NCI-H1092 (cell line): ENCODE measurements at regions not wholly inside any gene's neighbourhood (a gene's known extent, or its start where the extent isn't known, plus 50 kb on each side); places are given as distances from the start of the nearest gene placed in this dataset.

ENCODE experiments used
- DNase-seq: peaks from one replicate; lab custom pipeline; 2025; lab: John Stamatoyannopoulos, UW

DNA sequence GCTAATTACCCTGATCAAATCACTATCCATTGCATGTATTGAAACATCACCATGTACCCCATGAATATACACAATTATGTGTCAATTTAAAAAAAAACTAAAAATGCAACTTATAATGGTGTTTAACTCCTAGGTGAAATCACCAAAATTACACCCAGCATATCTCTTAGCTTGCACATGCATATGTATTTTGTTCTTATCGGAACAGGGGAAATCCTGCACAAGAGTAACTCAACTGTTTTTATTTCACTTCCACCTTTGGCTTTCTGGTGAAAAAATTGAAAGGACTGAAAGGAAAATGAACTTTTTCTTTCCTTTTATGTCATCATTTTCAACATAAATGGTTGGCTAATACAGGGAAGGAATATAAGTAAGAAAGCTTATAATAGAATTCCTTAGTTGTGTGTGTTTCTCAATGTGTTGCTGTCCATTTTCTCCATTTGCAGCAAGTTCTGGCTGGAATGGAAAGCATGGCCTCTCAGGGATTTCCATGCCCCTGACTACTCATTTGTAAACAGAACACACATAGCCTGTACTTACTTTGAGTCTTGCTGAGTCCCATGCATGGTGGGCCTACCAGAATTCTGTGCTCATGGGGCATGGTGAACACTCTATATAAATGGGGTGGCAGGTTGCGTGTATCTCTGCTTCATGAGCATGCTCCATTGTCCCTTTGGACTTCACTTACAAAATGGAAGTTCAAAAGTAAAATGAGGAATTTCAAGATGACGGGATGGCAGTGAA, 462.0 kb downstream of the HS3ST3B1 start:
- DNase-seq = no peak

DNA sequence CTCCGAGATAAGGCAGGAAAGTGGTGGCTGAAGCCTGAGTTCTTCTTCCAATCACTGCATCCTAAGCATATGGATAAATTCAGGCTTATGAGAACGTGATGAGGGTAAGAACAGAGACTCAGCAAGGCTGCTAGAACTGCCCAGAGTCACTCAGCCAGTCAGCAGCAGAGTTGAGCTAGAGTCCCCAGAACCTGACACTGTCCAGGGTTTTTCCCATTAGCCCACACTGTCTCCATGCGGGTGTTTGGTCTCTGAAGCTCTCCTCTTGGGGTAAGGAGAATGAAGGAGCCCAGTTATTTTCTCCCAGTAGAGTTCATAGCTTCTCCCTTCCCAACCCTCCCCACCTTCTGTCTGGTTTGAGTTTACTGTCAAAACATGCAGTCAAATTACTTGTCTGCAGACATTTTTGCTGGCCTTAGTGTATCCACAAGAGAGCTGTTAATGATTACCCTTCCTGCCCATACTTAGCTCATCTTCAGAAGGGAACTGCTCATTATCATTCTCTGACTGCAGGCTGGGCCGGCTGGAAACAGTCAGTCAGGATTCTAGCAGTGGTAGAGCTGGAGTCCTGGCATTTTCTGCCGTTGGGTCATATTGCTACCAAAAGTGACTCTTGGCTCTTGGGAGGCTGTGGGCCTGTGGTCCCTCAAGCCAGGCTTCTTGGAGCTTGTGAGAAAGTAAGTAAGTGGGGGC, 460.0 kb downstream of the HS3ST3B1 start:
- DNase-seq = no peak

GRCh38 chr17:14760212-14760611, 459.3 kb downstream of the HS3ST3B1 start:
- no peak for DNase-seq

- no peak for DNase-seq
Observed at GRCh38 chr17:14759325-14759724, 458.4 kb downstream of the HS3ST3B1 start.

GRCh38 chr17:14756479-14756878, 455.6 kb downstream of the HS3ST3B1 start:
- DNase-seq = no peak

- no peak for DNase-seq
Observed at GRCh38 chr17:14755002-14755401, 454.1 kb downstream of the HS3ST3B1 start.

DNA sequence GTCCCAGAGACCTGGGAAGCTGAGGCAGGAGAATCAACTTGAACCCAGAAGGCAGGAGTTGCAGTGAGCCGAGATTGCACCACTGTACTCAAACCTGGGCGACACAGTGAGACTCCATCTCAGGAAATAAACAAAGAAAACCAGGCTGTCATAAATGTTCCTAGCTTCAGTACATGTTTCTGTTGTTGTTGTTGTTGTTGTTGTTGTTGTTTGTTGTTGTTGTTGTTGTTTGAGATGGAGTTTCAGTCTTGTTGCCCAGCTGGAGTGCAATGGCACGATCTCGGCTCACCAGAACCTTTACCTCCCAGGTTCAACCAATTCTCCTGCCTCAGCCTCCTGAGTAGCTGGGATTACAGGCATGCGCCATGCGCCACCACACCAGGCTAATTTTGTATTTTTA, 452.5 kb downstream of the HS3ST3B1 start:
- DNase-seq = no peak

DNA sequence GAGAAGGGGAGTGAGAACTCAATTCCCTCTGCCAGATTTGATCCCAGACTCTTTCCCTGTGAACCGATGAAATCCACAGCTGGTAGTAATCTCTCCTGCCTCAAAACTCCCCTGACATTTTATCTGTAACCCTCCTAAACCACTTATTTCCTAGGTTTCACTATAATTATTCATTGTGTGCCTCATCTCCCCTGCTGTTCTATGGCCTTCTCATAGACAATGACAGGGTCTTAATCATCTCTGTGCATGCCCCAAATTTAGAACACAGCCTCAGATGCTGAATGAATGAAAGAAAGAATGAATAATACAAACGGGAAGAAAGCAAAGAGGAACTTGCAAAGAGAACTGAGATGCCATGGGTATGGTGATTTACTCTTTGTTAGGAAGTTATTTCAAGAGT, 451.1 kb downstream of the HS3ST3B1 start:
- no peak for DNase-seq

GRCh38 chr17:14750866-14751265, 450.0 kb downstream of the HS3ST3B1 start:
- DNase-seq = no peak

- DNase-seq = no peak
Observed at GRCh38 chr17:14749269-14749668, 448.4 kb downstream of the HS3ST3B1 start.

DNA sequence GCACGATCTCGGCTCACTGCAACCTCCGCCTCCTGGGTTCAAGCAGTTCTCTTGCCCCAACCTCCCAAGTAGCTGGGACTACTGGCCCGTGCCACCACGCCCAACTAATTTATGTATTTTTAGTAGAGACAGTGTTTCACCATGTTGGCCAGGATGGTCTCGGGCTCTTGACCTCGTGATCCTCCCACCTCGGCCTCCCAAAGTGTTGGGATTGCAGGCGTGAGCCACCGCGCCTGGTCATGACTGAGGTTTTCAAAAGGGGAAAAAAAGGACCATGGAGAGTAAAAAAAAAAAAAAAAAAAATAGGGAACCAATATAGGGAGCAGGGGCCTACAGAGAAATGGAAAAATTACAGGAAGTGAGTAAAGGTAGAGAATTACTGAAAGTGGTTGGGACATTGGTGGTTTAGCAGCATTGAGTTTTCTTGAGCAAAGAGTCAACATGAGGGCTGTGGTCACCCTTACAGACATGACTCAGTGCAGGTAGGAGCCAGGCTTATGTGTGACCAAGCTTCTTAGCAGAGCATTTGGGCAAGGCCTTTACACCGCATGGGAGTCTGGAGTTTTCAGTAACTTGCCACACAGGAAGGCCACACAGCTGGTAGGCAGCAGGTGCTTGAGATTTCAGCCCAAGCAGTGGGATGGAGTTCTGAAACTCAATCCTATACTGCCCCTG, 447.3 kb downstream of the HS3ST3B1 start:
- DNase-seq = no peak

DNA sequence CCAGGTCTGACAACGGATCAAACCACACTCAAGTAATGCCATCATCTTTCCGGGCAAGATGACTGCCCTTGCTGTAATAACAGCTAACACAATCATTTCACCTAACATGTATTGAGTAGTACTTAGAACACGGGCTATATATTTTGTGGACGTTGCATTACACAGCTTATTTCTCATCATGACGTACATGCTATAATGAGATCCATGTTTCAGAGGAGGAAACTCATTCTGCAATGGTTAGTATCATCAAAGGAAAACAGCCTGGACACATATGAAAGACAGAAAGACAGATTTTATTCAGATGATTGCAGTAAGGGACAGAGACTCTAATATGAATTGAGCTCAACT, 446.7 kb downstream of the HS3ST3B1 start:
- no peak for DNase-seq

- DNase-seq = no peak
Observed at GRCh38 chr17:14746822-14747602, 446.1 kb downstream of the HS3ST3B1 start.

- DNase-seq = no peak
Observed at GRCh38 chr17:14745541-14745940, 444.7 kb downstream of the HS3ST3B1 start.

- DNase-seq = no peak
Observed at GRCh38 chr17:14744761-14745473, 444.0 kb downstream of the HS3ST3B1 start.

DNA sequence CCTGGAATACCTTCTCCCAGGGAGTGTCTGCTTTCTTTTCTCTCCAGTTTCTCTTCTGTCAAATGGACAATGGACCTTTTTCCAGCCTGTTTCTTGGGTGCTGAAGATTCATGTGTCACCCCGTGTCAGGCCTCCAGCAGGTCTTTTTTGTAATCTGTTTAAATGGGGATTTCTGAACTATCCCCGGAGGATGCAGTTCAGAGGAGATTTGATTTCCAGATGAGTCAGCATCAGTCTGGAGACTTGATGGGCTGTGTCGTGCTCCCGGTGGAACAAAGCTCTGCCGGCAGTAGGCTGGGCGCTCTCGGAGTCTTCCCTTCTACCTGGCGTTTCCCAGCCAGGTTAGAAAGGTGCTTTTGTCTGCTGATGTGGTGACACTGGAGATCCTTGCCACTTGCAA, 440.6 kb downstream of the HS3ST3B1 start:
- DNase-seq = no peak

DNA sequence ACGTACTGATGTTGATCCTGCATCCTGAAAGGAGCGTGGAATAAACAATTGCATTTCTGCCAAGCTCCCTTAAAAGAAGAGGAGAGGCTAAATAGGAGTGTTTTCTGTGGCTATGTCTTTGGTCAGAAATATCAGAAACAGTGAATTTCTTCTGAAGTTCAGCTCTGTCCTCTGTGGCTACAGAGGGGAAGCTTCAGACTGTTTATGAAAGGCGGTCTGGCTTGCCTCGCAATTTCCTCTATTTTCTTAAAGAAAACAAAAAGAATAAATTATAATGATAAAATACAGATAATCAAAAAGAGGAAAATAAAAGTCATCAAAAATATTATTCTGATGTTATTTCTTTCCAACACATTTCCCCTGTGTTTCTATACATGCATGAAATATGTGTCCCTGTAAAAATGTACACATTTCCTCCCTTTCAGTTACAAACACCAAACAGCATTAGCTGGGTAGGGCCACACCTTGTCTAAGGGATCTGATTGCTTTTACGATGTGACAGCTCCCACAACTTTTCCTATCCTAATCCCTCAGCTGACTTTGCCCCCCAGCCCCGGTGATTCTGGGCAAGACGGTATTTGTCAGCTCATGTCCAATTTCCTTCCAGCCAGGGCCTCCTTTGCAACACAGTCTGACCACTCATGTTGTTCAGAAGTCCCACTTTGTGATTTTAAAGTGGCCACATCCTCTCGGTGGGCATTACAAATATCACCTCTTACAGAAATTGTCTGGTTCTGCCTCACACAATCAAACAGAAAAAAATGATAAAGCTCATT, 439.0 kb downstream of the HS3ST3B1 start:
- DNase-seq = no peak

GRCh38 chr17:14738652-14738988, 437.7 kb downstream of the HS3ST3B1 start:
- no peak for DNase-seq

- DNase-seq = no peak
Observed at GRCh38 chr17:14737984-14738651, 437.2 kb downstream of the HS3ST3B1 start.

DNA sequence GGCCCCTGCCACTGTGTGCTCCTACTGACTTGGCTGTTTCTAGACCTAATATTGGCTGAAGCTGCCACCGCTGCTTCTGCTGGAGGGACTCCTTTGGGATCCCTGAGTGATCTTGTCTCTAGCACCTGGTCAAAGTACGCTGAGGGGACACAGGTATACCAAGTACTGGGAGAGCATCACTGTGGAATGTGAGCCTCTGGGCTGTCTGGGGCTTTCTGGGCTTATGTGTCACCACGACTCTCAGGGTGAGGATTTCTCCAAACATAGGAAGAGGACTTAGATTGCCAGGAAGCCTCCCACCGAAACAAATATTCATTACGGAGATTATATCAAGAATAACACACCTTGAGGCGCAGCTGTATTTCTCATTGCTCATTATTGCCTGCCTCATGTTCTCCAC, 435.8 kb downstream of the HS3ST3B1 start:
- no peak for DNase-seq

DNA sequence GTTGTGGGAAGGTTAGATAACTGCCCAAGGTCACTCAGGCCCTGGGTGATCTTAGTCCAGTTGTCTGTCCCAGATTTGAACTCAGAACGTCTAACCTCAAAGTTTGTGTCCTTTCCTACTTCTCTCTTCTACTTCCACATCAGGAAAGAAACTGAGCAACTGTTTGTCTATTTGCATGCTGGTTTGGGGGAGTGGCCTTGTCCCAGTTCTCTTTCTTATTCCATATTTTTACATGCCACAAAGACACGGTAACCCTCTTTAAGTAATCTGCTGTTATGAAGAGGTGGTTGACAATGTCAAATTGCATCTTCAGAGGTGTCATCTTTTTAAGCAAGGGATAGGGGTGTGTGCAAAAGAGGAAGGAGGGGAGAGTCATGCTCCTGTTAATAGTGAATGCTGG, 432.5 kb downstream of the HS3ST3B1 start:
- no peak for DNase-seq
